Progenitor cell of endocrine pancreas (in vitro differentiated cells): ENCODE measurements at regions not wholly inside any gene's neighbourhood (a gene's known extent, or its start where the extent isn't known, plus 50 kb on each side); places are given as distances from the start of the nearest gene placed in this dataset.
"Not testable (repeated sequence)": the region's sequence is repeated elsewhere in the genome, so short reads cannot be mapped to it uniquely, and the experiment has no call there.

Experiments
- DNase-seq: peaks from one replicate; pipeline ENCODE4 v3.0.0; 2021; ENCODE audit warnings: low spot score; ENCODE audit not compliant: unreplicated experiment
- H3K27ac Mint-ChIP-seq: 2 replicates; pipeline ENCODE4 v1.8.0; 2021; ENCODE audit warnings: mild to moderate bottlenecking, moderate library complexity, mixed read lengths
- H3K27me3 Mint-ChIP-seq: 2 replicates; pipeline ENCODE4 v1.8.0; 2021; ENCODE audit warnings: mixed read lengths
- H3K36me3 Mint-ChIP-seq: 2 replicates; pipeline ENCODE4 v1.8.0; 2022; ENCODE audit warnings: mixed read lengths; ENCODE audit not compliant: insufficient read depth
- H3K4me1 Mint-ChIP-seq: 2 replicates; pipeline ENCODE4 v1.8.0; 2021; ENCODE audit warnings: low read depth, mixed read lengths
- H3K4me3 Mint-ChIP-seq: 2 replicates; pipeline ENCODE4 v1.8.0; 2021; ENCODE audit warnings: low read depth, mild to moderate bottlenecking, moderate library complexity, mixed read lengths
- H3K9me3 Mint-ChIP-seq: 2 replicates; pipeline ENCODE4 v1.8.0; 2021; ENCODE audit warnings: low read depth, mixed read lengths
- CTCF ChIP-seq: fragments of 200-600 bp; sonication (generic); IDR thresholded peaks from one replicate; pipeline ENCODE4 v1.5.0; 2021; ENCODE audit warnings: antibody characterized with exemption, mild to moderate bottlenecking; ENCODE audit not compliant: unreplicated experiment

DNA sequence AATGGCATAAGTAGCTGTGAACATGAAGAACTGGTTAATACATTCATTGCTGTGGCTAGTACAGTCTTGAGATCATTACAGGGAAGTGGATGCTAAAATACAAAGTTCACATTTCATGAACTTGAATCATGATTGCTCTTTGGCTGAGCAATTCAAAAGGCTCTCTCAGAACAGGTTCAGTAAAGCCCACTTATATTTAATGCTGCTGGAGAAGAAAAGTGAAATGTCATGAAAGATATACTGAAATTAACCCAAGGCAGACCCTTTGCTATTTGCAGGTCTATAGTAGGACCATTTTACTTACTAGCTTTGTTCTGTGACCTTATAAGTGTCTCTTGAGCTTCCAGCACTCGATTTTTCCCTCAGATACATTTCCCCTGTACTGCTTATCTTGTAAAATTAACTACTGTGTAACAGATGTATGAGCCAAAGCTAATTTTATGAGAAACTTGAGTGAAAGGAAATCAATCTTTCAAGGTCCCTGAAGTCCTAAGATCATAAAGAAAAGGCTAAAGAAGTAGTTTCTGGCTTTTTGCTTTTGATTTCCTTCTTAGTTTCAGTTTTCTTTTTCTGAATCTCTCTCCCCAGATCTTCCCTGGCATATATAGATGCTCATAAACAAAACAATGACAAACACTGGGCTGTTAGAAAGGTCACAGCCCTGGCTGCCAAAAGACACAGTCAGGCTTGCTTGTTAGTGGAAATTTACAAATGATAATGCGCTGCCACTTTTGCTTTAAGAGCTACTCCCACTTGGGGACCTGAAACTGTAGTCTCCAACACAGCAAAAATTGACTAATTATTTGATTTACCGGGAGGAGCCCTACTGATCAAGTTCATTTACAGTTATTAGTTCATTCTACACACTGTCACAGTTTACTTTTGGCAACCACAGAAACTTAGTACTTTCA is 132.7 kb upstream of the XPO1 start:
- no peak for TF ChIP-seq CTCF
- Mint-ChIP-seq H3K4me1 (peaks cover 20% of the 10 kb centered on the region), H3K4me3 (no peak overlapping the region), H3K27ac (peak overlapping the region; percentile 81), H3K36me3 (no peaks in the 10 kb centered on the region), H3K27me3 (no peaks in the 10 kb centered on the region), H3K9me3 (peaks cover 16% of the 10 kb centered on the region)
- no peak for DNase-seq

DNA sequence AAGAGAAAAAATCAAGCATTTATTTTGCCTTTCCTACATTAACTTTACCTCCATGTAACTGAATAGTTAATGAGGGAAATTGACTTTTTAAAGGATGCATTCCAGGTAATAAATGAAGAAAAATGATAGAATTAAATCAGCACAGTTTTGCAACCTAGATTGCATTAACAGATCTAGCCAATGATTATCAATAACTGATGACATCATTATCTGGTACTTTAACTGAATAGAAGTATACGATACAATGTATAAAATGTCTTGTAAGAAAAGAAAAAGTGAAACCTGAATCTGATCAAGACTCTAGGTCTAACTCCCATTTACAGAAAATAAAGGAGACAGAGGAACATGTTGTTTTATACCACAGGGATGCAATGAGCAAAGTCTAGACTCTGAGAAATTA is 126.0 kb upstream of the XPO1 start:
- Mint-ChIP-seq H3K27ac (no peak overlapping the region), H3K36me3 (no peaks in the 10 kb centered on the region), H3K27me3 (no peaks in the 10 kb centered on the region), H3K9me3 (no peaks in the 10 kb centered on the region), H3K4me3 (no peak overlapping the region), H3K4me1 (peaks cover 20% of the 10 kb centered on the region)
- no peak for TF ChIP-seq CTCF
- no peak for DNase-seq

DNA sequence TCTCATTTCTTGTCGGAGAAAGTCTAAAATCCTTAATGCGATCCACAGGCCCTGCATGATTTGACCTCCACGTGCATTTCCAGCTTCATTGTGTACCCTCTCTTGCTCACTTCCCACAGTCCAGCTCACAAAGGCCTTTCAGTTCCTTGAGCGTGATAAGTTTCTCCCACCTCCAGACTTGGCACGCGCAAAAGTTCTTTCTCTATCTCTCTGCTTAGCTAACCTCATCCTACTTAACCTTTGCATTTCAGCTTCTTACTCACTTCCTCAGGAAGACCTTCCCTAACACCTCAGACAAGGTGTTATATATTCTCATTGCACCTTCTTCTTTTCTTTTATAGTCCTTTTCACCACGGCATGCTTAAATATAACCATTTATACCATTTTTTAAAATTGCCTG is 124.8 kb upstream of the XPO1 start:
- Mint-ChIP-seq H3K9me3 (no peaks in the 10 kb centered on the region), H3K4me3 (no peak overlapping the region), H3K36me3 (no peaks in the 10 kb centered on the region), H3K27ac (no peak overlapping the region), H3K4me1 (peaks cover 20% of the 10 kb centered on the region), H3K27me3 (no peaks in the 10 kb centered on the region)
- TF ChIP-seq CTCF, result no peak
- DNase-seq, result no peak

DNA sequence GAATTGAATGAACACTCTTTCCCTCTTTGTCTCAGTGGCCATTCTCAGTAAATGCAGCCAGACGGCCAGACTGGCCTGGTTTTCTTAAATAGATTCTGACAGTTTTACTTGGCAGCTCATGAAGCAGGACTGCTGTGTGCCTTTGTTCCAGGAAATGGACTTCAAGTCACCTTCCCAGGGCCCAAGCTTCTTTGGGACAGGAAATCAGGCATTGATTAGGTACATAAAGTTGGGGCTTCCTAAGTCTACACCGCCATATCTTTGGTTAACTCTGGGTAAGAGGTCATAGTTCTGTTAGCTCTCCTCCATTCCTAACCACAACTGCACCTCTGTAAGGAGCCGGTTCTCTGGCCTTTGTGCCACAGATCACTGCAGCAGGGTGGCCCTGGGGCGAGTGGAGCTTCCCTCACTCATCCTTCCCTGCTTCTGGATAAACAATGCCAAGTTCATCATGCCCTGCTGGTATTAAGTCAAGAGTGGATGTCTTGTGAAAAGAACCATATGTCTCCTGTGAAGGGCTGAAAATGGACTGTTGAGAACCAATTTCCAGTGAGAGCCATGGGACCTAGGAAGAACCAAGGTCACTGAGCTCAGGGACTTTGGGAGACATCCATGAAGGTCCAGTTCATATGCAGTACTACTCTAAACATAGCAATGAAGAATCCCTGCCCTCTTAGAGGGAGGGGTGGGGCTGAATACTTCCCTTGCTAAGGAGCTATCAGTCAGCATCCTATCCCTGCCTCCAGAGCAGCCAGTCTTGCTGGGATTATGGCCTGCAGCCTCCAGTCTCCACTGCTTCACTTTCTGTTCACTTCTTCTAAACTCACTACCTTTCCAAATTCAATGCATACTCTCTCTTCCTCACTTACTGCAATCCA is 122.6 kb upstream of the XPO1 start:
- H3K4me1 Mint-ChIP-seq, result peaks cover 20% of the 10 kb centered on the region
- H3K27me3 Mint-ChIP-seq, result no peaks in the 10 kb centered on the region
- H3K27ac Mint-ChIP-seq, result peak overlapping the region; percentile 51
- H3K4me3 Mint-ChIP-seq, result no peak overlapping the region
- DNase-seq, result no peak
- no peaks in the 10 kb centered on the region for H3K9me3 Mint-ChIP-seq
- H3K36me3 Mint-ChIP-seq, result no peaks in the 10 kb centered on the region
- no peak for TF ChIP-seq CTCF

DNA sequence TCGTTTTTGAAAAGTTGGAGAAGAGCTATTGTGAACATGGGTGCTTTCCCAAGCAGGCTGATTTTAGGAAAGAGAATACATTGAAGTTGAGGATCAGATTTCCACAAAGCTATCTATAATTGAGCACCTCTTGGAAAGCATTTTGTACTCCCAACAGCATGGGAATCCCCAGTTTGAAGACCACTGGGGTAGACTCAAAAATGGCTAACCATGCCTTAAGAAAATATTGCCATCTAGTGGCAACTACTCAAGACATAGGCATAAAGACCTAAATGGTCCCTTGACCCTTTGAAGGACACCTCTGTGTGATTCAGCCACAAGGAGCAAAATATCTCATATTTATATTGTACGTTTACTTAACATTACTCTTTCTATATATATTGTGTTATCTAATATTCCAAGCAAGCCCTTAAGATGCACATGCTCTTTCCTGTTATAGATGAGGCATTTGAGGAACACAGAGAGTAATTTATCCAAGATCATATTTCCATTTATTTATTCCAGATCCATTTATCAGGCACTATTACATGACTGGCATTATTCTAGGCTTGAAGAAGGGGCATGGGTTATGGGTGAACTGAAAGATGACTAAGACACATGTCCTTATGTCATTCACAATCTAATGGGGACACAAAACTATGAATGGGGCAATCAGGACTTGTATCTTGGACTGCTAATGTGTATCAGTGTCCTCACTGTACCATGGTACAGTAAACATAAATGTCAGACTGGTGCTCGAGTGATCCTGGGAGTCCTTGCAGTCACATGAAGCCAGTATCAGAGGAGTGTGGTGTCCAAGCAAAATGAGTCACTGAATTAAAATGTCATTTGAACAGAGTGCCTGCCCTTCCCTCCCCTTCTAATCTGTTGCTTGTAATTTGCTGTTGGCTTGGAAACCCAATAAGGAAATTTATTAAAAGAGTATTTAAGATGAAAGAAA is 121.0 kb upstream of the XPO1 start:
- TF ChIP-seq CTCF, result peak; percentile 48
- Mint-ChIP-seq H3K4me1 (peaks cover 22% of the 10 kb centered on the region), H3K27ac (no peak overlapping the region), H3K36me3 (no peaks in the 10 kb centered on the region), H3K4me3 (no peak overlapping the region), H3K9me3 (no peaks in the 10 kb centered on the region), H3K27me3 (no peaks in the 10 kb centered on the region)
- no peak for DNase-seq

DNA sequence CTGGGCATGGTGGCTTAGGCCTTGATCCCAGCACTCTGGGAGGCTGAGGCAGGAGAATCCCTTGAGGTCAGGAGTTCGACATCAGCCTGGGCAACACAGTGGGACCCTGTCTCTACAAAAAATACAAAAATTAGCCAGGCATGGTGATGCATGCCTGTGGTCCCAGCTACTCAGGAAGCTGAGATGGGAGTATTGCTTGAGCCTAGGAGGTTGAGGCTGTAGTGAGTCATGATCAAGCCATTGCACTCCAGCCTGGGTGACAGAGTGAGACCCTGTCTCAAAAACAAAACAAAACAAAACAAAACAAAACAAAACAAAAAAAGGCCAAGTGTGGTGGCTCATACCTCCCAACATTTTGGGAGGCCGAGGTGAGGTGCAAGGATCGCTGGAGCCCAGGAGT is 111.8 kb upstream of the XPO1 start:
- H3K36me3 Mint-ChIP-seq, H3K4me1 Mint-ChIP-seq, H3K27ac Mint-ChIP-seq, DNase-seq, H3K27me3 Mint-ChIP-seq, H3K4me3 Mint-ChIP-seq: not testable (repeated sequence)
- peaks cover 13% of the 10 kb centered on the region for H3K9me3 Mint-ChIP-seq
